Activated CD4-positive, CD25-positive, alpha-beta regulatory T cell treated with anti-CD3 and anti-CD28 coated beads, Interleukin-2, amount 50 U/mL, for 72 hours (primary cell): ENCODE measurements at regions not wholly inside any gene's neighbourhood (a gene's known extent, or its start where the extent isn't known, plus 50 kb on each side); places are given as distances from the start of the nearest gene placed in this dataset.

Experiments used
- DNase-seq: peaks from one replicate; pipeline ENCODE4 v3.0.0; 2021

- no peak for DNase-seq
Measured at GRCh38 chr11:19512618-19513017, 200.0 kb upstream of the NAV2 start.

GRCh38 chr11:19511413-19512183, 201.0 kb upstream of the NAV2 start:
- DNase-seq = no peak

- DNase-seq = no peak
Measured at GRCh38 chr11:19511066-19511412, 201.6 kb upstream of the NAV2 start.

- DNase-seq = no peak
Measured at GRCh38 chr11:19510468-19510867, 202.2 kb upstream of the NAV2 start.

GRCh38 chr11:19509215-19509614, 203.4 kb upstream of the NAV2 start:
- no peak for DNase-seq

GRCh38 chr11:19508165-19508564, 204.5 kb upstream of the NAV2 start:
- DNase-seq = no peak

- no peak for DNase-seq
Measured at GRCh38 chr11:19506816-19507486, 205.7 kb upstream of the NAV2 start.

- no peak for DNase-seq
Measured at GRCh38 chr11:19502691-19503253, 209.9 kb upstream of the NAV2 start.

GRCh38 chr11:19501631-19502030, 211.0 kb upstream of the NAV2 start:
- no peak for DNase-seq

- no peak for DNase-seq
Measured at GRCh38 chr11:19499999-19500398, 212.6 kb upstream of the NAV2 start.

- no peak for DNase-seq
Measured at GRCh38 chr11:19499026-19499669, 213.5 kb upstream of the NAV2 start.

GRCh38 chr11:19493446-19494213, 219.0 kb upstream of the NAV2 start:
- no peak for DNase-seq

- no peak for DNase-seq
Measured at GRCh38 chr11:19482319-19483100, 230.1 kb upstream of the NAV2 start.

- no peak for DNase-seq
Measured at GRCh38 chr11:19480540-19480939, 232.1 kb upstream of the NAV2 start.

GRCh38 chr11:19478891-19479290, 233.7 kb upstream of the NAV2 start:
- no peak for DNase-seq

- DNase-seq = no peak
Measured at GRCh38 chr11:19474954-19475721, 234.4 kb upstream of the E2F8 start.

- DNase-seq = no peak
Measured at GRCh38 chr11:19474211-19474610, 233.5 kb upstream of the E2F8 start.

GRCh38 chr11:19472679-19473078, 231.9 kb upstream of the E2F8 start:
- DNase-seq = no peak

- DNase-seq = no peak
Measured at GRCh38 chr11:19467904-19468303, 227.2 kb upstream of the E2F8 start.

- DNase-seq = no peak
Measured at GRCh38 chr11:19466314-19466713, 225.6 kb upstream of the E2F8 start.

- no peak for DNase-seq
Measured at GRCh38 chr11:19463976-19464375, 223.2 kb upstream of the E2F8 start.
